KOPT-K1 (cell line): ENCODE measurements at regions not wholly inside any gene's neighbourhood (a gene's known extent, or its start where the extent isn't known, plus 50 kb on each side); places are given as distances from the start of the nearest gene placed in this dataset.
"Not testable (repeated sequence)": the region's sequence is repeated elsewhere in the genome, so short reads cannot be mapped to it uniquely, and the experiment has no call there.

Experiments
- H3K27ac ChIP-seq: fragments of 200-600 bp; sonication (generic); 2 replicates; pipeline ENCODE4 v1.5.1; 2016; ENCODE audit warnings: antibody characterized with exemption, mild to moderate bottlenecking, low read depth, low read length; ENCODE audit not compliant: poor library complexity, severe bottlenecking
- H3K36me3 ChIP-seq: fragments of 200-600 bp; sonication (generic); 2 replicates; pipeline ENCODE4 v1.5.1; 2017; ENCODE audit warnings: antibody characterized with exemption, mild to moderate bottlenecking, low read length, moderate library complexity; ENCODE audit not compliant: insufficient read depth
- H3K9me3 ChIP-seq: fragments of 200-600 bp; sonication (generic); 2 replicates; pipeline ENCODE4 v1.5.1; 2017; ENCODE audit warnings: antibody characterized with exemption, low read length, mild to moderate bottlenecking; ENCODE audit not compliant: insufficient read depth, poor library complexity, severe bottlenecking

DNA sequence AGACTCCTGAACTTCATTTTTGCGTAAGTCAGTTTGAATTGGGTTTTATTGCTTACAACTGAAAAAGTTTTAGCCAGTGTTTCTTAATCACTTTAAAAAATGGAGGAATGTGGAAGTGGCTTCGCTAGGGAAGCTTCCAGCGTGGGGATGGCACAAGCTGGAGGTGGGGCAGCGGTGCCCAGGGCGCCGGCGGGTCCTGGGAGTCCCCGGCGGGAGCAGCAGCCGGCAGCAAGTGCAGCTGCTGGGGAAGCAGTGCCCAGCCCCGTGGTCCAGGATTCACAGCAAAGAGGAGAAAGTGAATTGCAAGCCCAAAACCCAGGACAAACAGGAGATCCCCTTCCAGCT lies 301.8 kb upstream of the PROK2 start:
- Histone ChIP-seq H3K9me3 (no peaks in the 10 kb centered on the region), H3K36me3 (no peaks in the 10 kb centered on the region), H3K27ac (no peak overlapping the region)

DNA sequence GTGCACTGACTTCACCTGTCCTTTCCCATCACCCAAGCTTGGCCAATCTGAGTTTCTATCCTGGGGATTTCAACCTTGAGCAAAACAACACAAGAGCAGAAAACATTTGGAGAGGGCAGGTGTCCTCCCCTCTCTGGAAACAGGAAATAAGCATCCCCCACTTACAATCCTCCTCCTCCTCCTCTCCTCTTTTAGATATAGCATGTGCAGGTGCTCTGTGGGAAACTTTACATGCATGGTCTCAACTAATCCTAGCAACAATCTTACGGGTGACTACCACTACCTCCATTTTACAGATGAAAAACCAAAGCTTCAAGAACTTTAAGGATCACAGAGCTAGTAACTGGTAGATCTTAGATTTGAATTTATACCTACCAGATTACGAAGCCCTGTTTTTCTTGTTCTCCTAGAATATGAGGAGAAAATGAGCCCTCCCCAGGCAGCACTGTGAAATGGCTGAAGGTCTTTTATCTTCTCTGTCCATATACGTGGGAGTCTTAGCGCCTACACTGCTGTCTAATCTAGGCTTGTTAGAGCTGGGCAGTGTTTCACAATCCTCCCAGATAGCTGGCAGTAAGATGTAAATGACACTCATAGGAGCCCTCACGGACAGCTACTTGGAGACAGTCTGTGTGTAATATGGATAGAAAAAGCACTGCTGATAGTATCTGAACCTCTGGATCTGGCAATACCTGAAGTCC lies 301.2 kb upstream of the PROK2 start:
- no peaks in the 10 kb centered on the region for H3K36me3 ChIP-seq
- H3K27ac ChIP-seq = no peak overlapping the region

DNA sequence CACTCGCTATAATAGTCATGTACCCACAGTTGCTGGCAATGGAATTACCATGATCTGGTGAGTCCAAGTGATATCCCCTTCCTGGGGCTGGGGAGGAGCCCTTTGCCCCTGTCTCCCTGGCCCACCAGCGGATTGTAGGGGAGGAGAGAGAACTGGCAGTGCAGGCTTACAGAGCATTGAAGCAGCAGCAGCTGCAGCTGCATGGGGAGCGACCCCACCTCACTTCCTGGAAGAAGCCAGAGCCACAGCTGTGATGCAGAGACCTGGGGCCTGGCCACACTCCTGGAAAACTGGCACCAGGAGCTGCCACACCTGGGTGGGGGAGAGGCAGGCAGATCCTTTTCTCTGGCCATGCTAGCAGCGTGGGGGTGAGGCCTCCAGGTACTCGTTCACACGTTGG lies 300.1 kb upstream of the PROK2 start:
- Histone ChIP-seq H3K27ac (no peak overlapping the region), H3K36me3 (no peaks in the 10 kb centered on the region), H3K9me3 (no peaks in the 10 kb centered on the region)

More for the DNA sequence above, 301.2 kb upstream of the PROK2 start:
- H3K9me3 ChIP-seq = no peaks in the 10 kb centered on the region

- Histone ChIP-seq H3K36me3 (no peaks in the 10 kb centered on the region), H3K27ac (no peak overlapping the region), H3K9me3 (no peaks in the 10 kb centered on the region)
These were observed 298.0 kb upstream of the PROK2 start for GRCh38 chr3:72082776-72083462.

DNA sequence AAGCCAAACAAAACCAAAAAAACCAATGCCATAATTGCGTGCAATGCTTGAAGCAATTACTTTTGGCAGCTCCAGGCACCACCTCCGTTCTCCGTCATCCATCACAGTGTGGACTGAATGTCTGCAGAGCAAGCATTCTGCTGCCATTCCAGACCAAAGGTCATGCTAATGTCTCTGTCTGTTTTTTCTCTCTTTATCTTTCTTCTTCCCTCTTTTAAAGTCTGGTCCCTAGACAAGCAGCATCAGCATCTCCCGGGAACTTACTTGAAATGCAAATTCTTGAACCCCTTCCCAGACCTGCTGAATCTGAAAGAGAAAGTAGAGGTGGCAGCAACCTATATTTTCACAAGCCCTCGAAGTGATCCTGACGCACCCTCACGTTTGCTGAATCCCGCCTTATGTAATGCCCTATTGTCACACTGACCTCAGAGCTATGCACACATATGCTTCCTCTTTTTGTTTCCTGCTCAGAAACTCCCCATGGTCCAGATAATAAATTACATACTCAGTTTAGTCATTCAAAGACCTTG lies 297.3 kb upstream of the PROK2 start:
- Histone ChIP-seq H3K27ac (no peak overlapping the region), H3K36me3 (no peaks in the 10 kb centered on the region), H3K9me3 (no peaks in the 10 kb centered on the region)

DNA sequence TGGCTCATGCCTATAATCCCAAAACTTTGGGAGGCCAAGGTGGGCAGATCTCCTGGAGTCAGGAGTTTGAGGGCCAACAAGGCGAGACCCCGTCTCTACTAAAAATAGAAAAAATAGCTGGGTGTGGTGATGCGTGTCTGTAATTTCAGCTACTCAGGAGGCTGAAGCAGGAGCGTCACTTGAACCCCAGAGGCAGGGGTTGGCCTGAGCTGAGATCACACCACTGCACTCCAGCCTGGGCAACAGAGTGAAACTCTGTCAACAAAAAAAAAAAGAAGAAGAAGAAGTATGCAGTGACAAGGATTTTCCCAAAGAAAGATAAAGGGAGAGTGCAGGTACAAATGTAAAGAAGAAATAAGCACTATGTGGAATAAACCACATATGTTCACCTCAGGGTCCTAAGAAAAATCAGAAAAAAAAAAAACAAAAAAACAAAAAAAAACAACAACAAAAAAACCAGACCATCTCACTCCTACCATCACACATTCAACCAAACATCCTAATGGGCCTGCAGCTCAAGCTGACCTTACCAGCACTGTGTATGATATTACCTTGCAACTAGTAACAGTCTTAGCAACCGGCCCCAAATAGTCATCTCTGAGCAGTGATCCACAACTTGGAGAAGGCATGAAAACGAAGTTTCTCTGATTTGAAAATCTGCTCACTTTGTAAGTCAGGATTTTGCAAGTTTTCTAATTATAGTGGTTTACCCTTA lies 296.7 kb upstream of the PROK2 start:
- Histone ChIP-seq H3K27ac (no peak overlapping the region), H3K9me3 (peaks cover 1% of the 10 kb centered on the region)

DNA sequence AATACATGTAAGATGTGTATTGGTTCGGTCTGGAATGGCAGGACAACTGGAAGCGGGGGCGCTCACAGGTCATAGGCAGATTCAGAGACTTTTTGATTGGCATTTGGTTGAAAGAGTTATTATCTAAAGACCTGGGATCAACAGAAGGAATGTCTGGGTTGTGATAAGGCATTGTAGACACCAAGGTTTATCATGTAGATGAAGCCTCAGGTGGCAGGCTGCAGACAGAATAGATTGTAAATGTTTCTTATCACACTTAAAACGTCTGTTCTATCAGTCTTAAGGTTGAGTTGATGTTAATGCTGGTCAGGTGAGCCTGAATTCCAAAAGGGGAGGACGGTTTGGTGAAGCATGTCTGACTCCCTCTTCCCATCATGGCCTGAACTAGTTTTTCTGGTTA lies 295.9 kb upstream of the PROK2 start:
- no peak overlapping the region for H3K27ac ChIP-seq
- no peaks in the 10 kb centered on the region for H3K36me3 ChIP-seq
- H3K9me3 ChIP-seq = peaks cover 4% of the 10 kb centered on the region

More for the DNA sequence above, 296.7 kb upstream of the PROK2 start:
- H3K36me3 ChIP-seq = no peaks in the 10 kb centered on the region

- H3K27ac ChIP-seq = no peak overlapping the region
These were observed 295.1 kb upstream of the PROK2 start for GRCh38 chr3:72080095-72080494.

GRCh38 chr3:72079369-72079872 lies 294.5 kb upstream of the PROK2 start:
- H3K36me3 ChIP-seq = no peaks in the 10 kb centered on the region
- H3K27ac ChIP-seq = no peak overlapping the region
- peaks cover 15% of the 10 kb centered on the region for H3K9me3 ChIP-seq

More at GRCh38 chr3:72080095-72080494, 295.1 kb upstream of the PROK2 start:
- peaks cover 11% of the 10 kb centered on the region for H3K9me3 ChIP-seq
- no peaks in the 10 kb centered on the region for H3K36me3 ChIP-seq

DNA sequence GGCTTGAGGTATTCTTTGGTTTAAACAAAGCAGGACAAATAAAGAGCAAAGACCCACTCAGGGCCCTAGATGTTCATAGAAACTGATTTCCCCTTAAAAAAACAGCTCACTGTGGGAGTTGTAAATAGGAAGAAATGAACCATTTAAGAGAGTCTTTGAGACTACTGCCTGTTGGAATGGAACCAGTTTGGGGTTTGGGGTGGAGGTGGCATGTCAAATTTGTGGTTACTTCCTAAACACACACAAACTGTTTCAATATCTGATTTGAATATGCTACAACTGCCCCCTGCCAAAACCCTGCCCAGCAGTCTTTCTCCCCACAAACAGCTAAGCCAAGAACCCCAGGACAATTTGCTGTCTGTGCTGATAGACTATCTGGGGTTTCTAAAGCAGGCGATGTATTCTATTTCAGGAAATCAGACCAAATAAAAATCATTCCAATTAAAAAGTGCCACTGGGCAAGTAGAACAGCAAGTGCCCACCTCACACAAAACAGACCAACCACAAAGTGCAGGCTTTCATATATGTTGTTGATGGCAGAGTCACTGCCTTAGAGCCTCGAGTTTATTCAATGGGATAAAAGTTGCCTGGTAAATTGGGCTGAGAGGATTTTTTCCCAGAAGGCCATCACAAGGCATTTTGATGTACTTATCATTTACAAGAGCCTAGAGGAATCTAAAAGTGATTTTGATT lies 293.9 kb upstream of the PROK2 start:
- H3K36me3 ChIP-seq = no peaks in the 10 kb centered on the region
- H3K27ac ChIP-seq = no peak overlapping the region
- H3K9me3 ChIP-seq = peaks cover 15% of the 10 kb centered on the region

DNA sequence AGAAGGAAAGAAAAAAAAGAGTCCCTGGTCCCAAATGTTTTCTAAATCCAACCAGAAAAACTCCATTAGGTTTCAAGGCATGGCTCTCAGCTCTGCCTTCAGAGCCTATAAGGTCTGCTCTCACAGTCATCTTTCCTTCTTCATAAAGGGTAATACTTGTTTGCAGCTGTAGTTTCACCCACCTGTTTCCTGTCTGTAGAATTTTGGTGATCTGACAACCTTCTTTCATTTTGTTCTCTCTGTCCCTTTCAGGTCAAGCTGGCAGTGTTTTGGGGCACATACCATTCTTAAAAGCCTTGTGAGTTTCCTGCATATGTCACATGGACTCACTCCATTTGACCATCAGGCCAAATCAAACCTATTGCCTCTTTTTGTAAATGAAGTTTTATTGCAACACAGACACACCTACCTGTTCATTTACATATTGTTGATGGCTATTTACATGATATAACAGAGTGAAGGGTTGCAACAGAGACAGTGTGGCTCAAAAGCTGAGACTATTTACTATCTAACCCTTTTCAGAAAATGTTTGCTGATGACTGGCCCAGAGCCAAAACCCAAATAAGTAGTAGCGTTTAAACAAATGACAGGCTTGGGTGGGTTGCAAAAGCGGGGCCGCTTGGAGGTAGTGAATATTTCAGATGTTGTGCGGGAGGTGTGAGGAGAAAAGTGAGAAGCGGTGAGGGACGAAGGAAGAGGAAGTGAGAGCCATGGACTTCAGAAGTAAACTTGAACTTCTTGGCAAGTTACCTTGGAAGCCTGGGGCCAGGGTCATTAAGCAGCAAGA lies 292.7 kb upstream of the PROK2 start:
- no peak overlapping the region for H3K27ac ChIP-seq

DNA sequence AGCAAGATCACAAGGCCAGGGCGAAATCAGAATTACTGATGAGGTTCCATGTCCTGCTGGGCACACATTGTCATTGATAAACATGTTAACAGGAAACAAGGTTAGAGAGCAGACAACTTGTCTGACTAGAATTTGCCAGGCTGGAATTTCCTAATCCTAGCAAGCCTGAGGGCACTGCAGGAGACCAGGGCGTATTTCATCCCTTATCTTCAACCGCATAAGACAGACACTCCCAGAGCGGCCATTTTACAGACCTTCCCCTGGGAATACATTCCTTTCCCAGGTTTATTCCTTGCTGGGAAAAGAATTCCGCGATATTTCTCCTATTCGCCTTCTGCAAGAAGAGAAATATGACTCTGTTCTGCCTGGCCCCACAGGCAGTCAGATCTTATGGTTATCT lies 290.9 kb upstream of the PROK2 start:
- not testable (repeated sequence) for H3K36me3 ChIP-seq, H3K27ac ChIP-seq
- peaks cover 15% of the 10 kb centered on the region for H3K9me3 ChIP-seq

More for the DNA sequence above, 292.7 kb upstream of the PROK2 start:
- Histone ChIP-seq H3K36me3 (no peaks in the 10 kb centered on the region), H3K9me3 (peaks cover 15% of the 10 kb centered on the region)

DNA sequence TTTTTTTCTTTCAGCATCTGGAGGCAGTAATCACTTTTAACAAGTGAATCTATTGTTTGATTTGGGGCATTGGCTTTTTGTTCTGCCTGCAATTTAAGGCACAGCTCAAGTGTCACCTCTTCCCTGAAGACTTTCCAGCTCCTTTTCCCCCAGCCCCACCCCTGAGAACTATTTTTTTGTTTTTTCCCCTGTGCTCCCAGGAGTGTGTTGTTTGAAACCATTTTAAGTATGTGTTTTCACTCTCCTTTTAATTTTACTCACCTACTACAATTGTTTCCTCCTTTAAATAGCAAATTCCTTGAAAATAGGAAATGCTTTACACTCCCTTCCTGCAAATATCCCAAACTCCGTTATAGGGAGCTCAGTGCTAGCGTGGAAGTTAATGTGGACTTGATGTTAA lies 286.7 kb upstream of the PROK2 start:
- Histone ChIP-seq H3K36me3 (no peaks in the 10 kb centered on the region), H3K27ac (no peak overlapping the region)

GRCh38 chr3:72070005-72070404 lies 285.1 kb upstream of the PROK2 start:
- peaks cover 3% of the 10 kb centered on the region for H3K9me3 ChIP-seq
- no peak overlapping the region for H3K27ac ChIP-seq
- H3K36me3 ChIP-seq = no peaks in the 10 kb centered on the region

More for the DNA sequence above, 286.7 kb upstream of the PROK2 start:
- peaks cover 14% of the 10 kb centered on the region for H3K9me3 ChIP-seq
